K562 (cell line): ENCODE measurements at regions not wholly inside any gene's neighbourhood (a gene's known extent, or its start where the extent isn't known, plus 50 kb on each side); places are given as distances from the start of the nearest gene placed in this dataset.

ENCODE experiments used
- ADNP ChIP-seq: fragments of 200-800 bp; sonication (Bioruptor generic); IDR thresholded peaks from 2 replicates; pipeline ENCODE4 v1.6.1; 2016; ENCODE audit warnings: missing genetic modification characterization, missing compliant biosample characterization
- BCL6 ChIP-seq: fragments of 250-450 bp; sonication (Bioruptor Pico); IDR thresholded peaks from 2 replicates; pipeline ENCODE4 v1.4.0; 2020
- BDP1 ChIP-seq: IDR thresholded peaks from 3 replicates; pipeline ENCODE4 v1.6.1; 2011; ENCODE audit not compliant: insufficient read length, insufficient read depth
- EZH2 ChIP-seq: IDR thresholded peaks from 2 replicates; pipeline ENCODE4 v1.6.1; 2012; ENCODE audit warnings: low read depth, mild to moderate bottlenecking, inconsistent platforms, low read length, borderline replicate concordance
- IRF2 ChIP-seq: sonication (generic); formaldehyde crosslinking; IDR thresholded peaks from 2 replicates; pipeline ENCODE4 v1.8.1; 2022; ENCODE audit warnings: mild to moderate bottlenecking, missing genetic modification reagents
- JUN ChIP-seq, 2 experiments: sonication (generic) in 1 of 2; formaldehyde crosslinking in 1 of 2; IDR thresholded peaks; 2 replicates each; pipeline versions ENCODE4 v1.6.1 to v1.8.0; 2012 to 2022; ENCODE audit warnings: borderline replicate concordance in 2 of 2, mild to moderate bottlenecking in 2 of 2, improper control_type of control experiment in 1 of 2, low read depth in 1 of 2, low read length in 1 of 2, missing genetic modification reagents in 1 of 2
- MTA2 ChIP-seq: fragments of 450-650 bp; IDR thresholded peaks from 2 replicates; pipeline ENCODE4 v1.6.1; 2016; ENCODE audit warnings: low read depth
- NFATC3 ChIP-seq: fragments of 450-650 bp; IDR thresholded peaks from 2 replicates; pipeline ENCODE4 v1.6.1; 2017; ENCODE audit warnings: mild to moderate bottlenecking
- RBFOX2 ChIP-seq: fragments of 200-400 bp; formaldehyde crosslinking; IDR thresholded peaks from 2 replicates; pipeline ENCODE4 v1.6.1; 2017; ENCODE audit warnings: low read depth, mild to moderate bottlenecking, low read length, moderate library complexity
- ZBED1 ChIP-seq: IDR thresholded peaks from 2 replicates; pipeline ENCODE4 v1.6.1; 2014
- TF ChIP-seq, protein P1 (sequence below), 2 experiments: fragments of 450-650 bp; conservative IDR thresholded peaks; 2 replicates each; pipeline ENCODE4 v1.6.1; 2017; ENCODE audit warnings: mild to moderate bottlenecking in 2 of 2, moderate library complexity in 2 of 2
- TF ChIP-seq, protein P2 (sequence below), 3 experiments: IDR thresholded peaks in 2 of 3; conservative IDR thresholded peaks in 1 of 3; 2 replicates each; pipeline ENCODE4 v1.5.1; 2011 to 2012; ENCODE audit warnings: low read length in 3 of 3, mild to moderate bottlenecking in 3 of 3, control low read depth in 2 of 3, improper control_type of control experiment in 1 of 3, inconsistent platforms in 1 of 3, low read depth in 1 of 3, mixed read lengths in 1 of 3, moderate library complexity in 1 of 3; ENCODE audit not compliant: insufficient read depth in 2 of 3

DNA sequence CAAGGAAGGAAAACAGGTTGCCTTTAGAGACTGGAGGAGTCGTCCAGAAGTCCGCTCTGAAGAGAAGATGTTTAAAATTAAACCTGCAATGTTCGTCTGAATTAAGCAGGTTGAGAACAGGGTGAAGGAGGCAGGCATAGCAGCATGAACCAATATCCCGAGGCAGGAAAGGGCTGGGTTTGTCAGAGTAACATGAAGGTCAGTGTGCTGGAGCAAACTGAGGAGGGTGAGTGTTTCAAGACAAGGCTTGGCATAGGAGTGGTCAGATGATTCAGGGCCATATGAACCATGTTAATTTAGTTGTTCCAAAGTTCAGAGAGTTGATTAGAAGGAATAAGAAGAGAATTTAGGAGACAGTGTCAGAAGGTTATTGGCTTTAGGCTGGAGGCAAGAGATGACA lies 93.3 kb downstream of the UTRN start:
- no peak for TF ChIP-seq IRF2 (CRISPR knock-in tag)
- no peak for TF ChIP-seq ADNP
- TF ChIP-seq BDP1 = no peak
- TF ChIP-seq NFATC3 = no peak
- TF ChIP-seq, protein P1, sequence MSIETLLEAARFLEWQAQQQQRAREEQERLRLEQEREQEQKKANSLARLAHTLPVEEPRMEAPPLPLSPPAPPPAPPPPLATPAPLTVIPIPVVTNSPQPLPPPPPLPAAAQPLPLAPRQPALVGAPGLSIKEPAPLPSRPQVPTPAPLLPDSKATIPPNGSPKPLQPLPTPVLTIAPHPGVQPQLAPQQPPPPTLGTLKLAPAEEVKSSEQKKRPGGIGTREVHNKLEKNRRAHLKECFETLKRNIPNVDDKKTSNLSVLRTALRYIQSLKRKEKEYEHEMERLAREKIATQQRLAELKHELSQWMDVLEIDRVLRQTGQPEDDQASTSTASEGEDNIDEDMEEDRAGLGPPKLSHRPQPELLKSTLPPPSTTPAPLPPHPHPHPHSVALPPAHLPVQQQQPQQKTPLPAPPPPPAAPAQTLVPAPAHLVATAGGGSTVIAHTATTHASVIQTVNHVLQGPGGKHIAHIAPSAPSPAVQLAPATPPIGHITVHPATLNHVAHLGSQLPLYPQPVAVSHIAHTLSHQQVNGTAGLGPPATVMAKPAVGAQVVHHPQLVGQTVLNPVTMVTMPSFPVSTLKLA (conservative IDR thresholded peaks at IDR 0.05) = no peak
- TF ChIP-seq JUN (IDR thresholded peaks at IDR 0.05; ENCODE audit: borderline replicate concordance, low read depth, low read length) = no peak
- TF ChIP-seq JUN (CRISPR knock-in tag; IDR thresholded peaks at IDR 0.05; ENCODE audit: borderline replicate concordance) = no peak
- no peak for TF ChIP-seq ZBED1
- TF ChIP-seq EZH2 = no peak
- TF ChIP-seq BCL6 (CRISPR knock-in tag) = no peak
- TF ChIP-seq MTA2 = no peak
- no peak for TF ChIP-seq RBFOX2
- TF ChIP-seq, protein P2, sequence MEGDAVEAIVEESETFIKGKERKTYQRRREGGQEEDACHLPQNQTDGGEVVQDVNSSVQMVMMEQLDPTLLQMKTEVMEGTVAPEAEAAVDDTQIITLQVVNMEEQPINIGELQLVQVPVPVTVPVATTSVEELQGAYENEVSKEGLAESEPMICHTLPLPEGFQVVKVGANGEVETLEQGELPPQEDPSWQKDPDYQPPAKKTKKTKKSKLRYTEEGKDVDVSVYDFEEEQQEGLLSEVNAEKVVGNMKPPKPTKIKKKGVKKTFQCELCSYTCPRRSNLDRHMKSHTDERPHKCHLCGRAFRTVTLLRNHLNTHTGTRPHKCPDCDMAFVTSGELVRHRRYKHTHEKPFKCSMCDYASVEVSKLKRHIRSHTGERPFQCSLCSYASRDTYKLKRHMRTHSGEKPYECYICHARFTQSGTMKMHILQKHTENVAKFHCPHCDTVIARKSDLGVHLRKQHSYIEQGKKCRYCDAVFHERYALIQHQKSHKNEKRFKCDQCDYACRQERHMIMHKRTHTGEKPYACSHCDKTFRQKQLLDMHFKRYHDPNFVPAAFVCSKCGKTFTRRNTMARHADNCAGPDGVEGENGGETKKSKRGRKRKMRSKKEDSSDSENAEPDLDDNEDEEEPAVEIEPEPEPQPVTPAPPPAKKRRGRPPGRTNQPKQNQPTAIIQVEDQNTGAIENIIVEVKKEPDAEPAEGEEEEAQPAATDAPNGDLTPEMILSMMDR (IDR thresholded peaks at IDR 0.05 in 2 of 3, conservative IDR thresholded peaks at IDR 0.05 in 1 of 3; ENCODE audit: insufficient read depth in 2 of 3, low read depth in 1 of 3, low read length in 3 of 3) = no peak
